ENCODE measurements at regions not wholly inside any gene's neighbourhood (a gene's known extent, or its start where the extent isn't known, plus 50 kb on each side); places are given as distances from the start of the nearest gene placed in this dataset.

DNA sequence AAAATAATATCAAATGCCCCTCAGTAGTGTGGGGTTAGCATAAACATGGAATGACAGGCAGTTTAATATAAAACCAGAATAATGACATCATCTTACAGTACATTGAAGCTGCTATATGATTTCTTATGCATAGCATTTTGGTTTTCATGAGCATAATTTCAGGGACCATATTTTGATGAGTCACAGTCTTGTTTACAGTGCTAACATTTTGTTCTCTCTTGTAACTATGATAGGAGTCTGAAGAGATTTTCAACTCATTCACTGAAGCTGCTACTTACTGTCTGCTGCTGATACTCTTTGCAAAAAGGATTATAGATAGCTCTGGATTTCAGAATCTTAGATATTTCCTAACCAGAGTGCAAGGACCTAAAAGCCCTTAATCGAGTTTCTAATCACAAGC lies 92.6 kb upstream of the CCDC54 start:
- TF ChIP-seq, protein P1, sequence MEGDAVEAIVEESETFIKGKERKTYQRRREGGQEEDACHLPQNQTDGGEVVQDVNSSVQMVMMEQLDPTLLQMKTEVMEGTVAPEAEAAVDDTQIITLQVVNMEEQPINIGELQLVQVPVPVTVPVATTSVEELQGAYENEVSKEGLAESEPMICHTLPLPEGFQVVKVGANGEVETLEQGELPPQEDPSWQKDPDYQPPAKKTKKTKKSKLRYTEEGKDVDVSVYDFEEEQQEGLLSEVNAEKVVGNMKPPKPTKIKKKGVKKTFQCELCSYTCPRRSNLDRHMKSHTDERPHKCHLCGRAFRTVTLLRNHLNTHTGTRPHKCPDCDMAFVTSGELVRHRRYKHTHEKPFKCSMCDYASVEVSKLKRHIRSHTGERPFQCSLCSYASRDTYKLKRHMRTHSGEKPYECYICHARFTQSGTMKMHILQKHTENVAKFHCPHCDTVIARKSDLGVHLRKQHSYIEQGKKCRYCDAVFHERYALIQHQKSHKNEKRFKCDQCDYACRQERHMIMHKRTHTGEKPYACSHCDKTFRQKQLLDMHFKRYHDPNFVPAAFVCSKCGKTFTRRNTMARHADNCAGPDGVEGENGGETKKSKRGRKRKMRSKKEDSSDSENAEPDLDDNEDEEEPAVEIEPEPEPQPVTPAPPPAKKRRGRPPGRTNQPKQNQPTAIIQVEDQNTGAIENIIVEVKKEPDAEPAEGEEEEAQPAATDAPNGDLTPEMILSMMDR (conservative IDR thresholded peaks at IDR 0.05; ENCODE audit: low read length): no peak
- no peak for TF ChIP-seq EZH2phosphoT487 (IDR thresholded peaks at IDR 0.05; ENCODE audit: borderline replicate concordance)
